Cardiac muscle cell (in vitro differentiated cells and primary cell): ENCODE measurements at regions not wholly inside any gene's neighbourhood (a gene's known extent, or its start where the extent isn't known, plus 50 kb on each side); places are given as distances from the start of the nearest gene placed in this dataset.
"Not testable (repeated sequence)": the region's sequence is repeated elsewhere in the genome, so short reads cannot be mapped to it uniquely, and the experiment has no call there.

Experiments used
- DNase-seq, 2 donors: peaks; one replicate each; pipeline versions ENCODE4 v3.0.0 to v3.0.0-alpha.2; 2010 to 2017; ENCODE audit warnings: low read depth in 1 of 2, low spot score in 1 of 2
- H3K27ac ChIP-seq: fragments of 200-600 bp; sonication (generic); 2 replicates; pipeline ENCODE4 v1.5.1; 2016
- H3K27me3 ChIP-seq: fragments of 200-600 bp; sonication (generic); 2 replicates; pipeline ENCODE4 v1.6.0; 2016; ENCODE audit warnings: control low read depth
- H3K36me3 ChIP-seq: fragments of 200-600 bp; sonication (generic); 2 replicates; pipeline ENCODE4 v1.5.1; 2016; ENCODE audit warnings: control low read depth
- H3K4me1 ChIP-seq: fragments of 200-600 bp; sonication (generic); 2 replicates; pipeline ENCODE4 v1.8.1; 2017; ENCODE audit warnings: low read depth, mild to moderate bottlenecking, mixed run types
- H3K4me3 ChIP-seq: fragments of 200-600 bp; sonication (generic); 2 replicates; pipeline ENCODE4 v1.5.1; 2016; ENCODE audit warnings: mild to moderate bottlenecking
- H3K9me3 ChIP-seq: fragments of 200-600 bp; sonication (generic); 2 replicates; pipeline ENCODE4 v1.5.1; 2017; ENCODE audit warnings: low read depth, mild to moderate bottlenecking, control low read depth
- TF ChIP-seq, protein P1 (sequence below): IDR thresholded peaks from 2 replicates; pipeline ENCODE4 v1.5.1; 2012; ENCODE audit warnings: low read depth, mild to moderate bottlenecking, low read length

DNA sequence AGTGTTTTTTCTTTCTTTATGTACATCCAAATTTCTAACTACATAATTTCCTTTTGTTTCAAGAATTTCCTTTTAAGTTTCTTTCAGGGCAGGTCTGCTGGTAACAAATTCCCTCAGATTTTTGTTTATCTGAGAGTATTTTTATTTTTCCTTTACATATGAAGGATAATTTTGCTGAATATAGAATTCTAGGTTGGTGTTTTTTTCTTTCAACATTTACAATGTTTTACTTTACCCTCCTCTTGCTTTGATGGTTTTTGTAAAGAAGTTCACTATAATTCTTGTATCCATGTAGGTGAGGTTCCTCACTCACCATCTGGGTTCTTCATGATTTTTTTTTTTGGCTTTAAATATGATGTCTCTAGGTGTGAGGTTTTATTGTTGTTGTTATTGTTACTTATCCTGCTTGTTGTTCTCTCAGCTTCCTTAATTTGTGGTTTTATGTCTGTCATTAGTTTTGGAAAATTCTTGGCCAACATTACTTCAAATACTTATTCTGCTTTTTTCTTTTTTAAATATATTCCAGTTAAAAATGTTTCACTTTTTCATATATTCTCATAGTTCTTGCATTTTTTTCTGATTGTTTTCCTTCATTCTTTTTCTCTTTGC is 580.1 kb upstream of the CITED2 start:
- DNase-seq, result no peak
- TF ChIP-seq, protein P1, sequence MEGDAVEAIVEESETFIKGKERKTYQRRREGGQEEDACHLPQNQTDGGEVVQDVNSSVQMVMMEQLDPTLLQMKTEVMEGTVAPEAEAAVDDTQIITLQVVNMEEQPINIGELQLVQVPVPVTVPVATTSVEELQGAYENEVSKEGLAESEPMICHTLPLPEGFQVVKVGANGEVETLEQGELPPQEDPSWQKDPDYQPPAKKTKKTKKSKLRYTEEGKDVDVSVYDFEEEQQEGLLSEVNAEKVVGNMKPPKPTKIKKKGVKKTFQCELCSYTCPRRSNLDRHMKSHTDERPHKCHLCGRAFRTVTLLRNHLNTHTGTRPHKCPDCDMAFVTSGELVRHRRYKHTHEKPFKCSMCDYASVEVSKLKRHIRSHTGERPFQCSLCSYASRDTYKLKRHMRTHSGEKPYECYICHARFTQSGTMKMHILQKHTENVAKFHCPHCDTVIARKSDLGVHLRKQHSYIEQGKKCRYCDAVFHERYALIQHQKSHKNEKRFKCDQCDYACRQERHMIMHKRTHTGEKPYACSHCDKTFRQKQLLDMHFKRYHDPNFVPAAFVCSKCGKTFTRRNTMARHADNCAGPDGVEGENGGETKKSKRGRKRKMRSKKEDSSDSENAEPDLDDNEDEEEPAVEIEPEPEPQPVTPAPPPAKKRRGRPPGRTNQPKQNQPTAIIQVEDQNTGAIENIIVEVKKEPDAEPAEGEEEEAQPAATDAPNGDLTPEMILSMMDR, result no peak
- Histone ChIP-seq H3K9me3 (no peaks in the 10 kb centered on the region), H3K27ac (no peak overlapping the region), H3K27me3 (no peaks in the 10 kb centered on the region), H3K36me3 (no peaks in the 10 kb centered on the region), H3K4me1 (no peaks in the 10 kb centered on the region), H3K4me3 (no peak overlapping the region)

DNA sequence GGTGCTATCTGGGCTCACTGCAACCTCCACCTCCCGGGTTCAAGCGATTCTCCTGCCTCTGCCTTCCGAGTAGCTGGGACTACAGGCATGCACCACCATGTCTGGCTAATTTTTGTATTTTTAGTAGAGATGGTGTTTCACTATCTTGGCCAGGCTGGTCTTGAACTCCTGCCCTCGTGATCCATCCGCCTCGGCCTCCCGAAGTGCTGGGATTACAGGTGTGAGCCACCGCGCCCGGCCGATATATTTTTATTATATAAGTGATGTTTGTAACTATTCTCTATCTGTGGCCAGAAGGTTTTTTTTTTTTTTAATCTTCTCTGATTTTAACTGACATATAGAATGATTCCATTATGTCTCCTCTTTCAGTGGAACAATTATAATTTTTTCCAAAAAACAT is 579.3 kb upstream of the CITED2 start:
- H3K4me3 ChIP-seq, H3K4me1 ChIP-seq, H3K9me3 ChIP-seq, H3K27me3 ChIP-seq, DNase-seq, H3K27ac ChIP-seq, H3K36me3 ChIP-seq: not testable (repeated sequence)

- Histone ChIP-seq H3K4me1 (no peaks in the 10 kb centered on the region), H3K36me3 (no peaks in the 10 kb centered on the region), H3K27me3 (no peaks in the 10 kb centered on the region), H3K9me3 (no peaks in the 10 kb centered on the region), H3K27ac (no peak overlapping the region), H3K4me3 (no peak overlapping the region)
- TF ChIP-seq, protein P1, result no peak
- no peak for DNase-seq
Measured at GRCh38 chr6:139951172-139951571, 576.7 kb upstream of the CITED2 start.

DNA sequence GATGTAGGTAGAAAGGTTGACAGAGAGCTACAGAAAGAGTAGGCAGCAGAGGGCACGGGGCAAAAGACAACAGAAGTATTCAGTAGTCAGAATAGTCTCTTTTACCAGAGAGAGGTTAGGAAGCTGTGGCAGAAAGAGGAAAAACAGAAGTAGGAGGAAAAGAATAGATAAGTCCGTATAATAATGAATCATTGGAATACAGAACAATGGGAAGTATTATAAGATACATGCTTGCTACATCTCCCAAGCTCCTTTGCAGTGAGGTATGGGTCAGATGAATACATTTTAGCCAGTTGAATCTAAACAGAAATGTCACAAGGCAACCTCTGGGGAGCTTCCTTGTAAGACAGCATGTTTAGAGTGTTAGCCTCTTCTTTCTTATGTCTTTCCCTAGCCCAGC is 570.5 kb upstream of the CITED2 start:
- Histone ChIP-seq H3K27ac (no peak overlapping the region), H3K4me1 (peaks cover 9% of the 10 kb centered on the region), H3K36me3 (no peaks in the 10 kb centered on the region), H3K27me3 (no peaks in the 10 kb centered on the region), H3K4me3 (no peak overlapping the region), H3K9me3 (no peaks in the 10 kb centered on the region)
- peak in 1 of 2 donors; percentile 38 for DNase-seq
- TF ChIP-seq, protein P1, result no peak

GRCh38 chr6:139944131-139944530 is 569.7 kb upstream of the CITED2 start:
- no peaks in the 10 kb centered on the region for H3K27me3 ChIP-seq
- H3K4me1 ChIP-seq, result peaks cover 9% of the 10 kb centered on the region
- no peak for DNase-seq
- H3K4me3 ChIP-seq, result no peak overlapping the region
- no peak overlapping the region for H3K27ac ChIP-seq
- no peaks in the 10 kb centered on the region for H3K9me3 ChIP-seq
- H3K36me3 ChIP-seq, result no peaks in the 10 kb centered on the region
- TF ChIP-seq, protein P1, result no peak

DNA sequence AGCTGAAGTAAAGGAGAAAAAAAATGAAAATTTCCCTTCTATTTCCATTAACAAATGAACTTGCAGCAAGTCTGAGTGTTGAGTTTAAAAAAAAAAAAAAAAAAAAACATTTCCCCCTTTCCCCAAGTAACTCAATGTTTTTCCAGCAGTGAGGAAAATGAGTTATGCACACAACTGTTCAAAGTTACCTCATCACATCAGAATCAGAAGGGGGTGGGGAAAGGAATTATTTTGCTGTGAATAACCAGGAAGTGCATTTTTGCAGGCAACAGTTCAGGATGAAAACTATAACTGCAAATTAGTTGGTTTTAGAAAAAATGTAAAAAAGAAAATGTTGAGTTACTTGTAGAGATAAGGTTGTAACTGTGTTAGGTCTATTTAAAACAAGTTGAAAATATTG is 568.9 kb upstream of the CITED2 start:
- no peaks in the 10 kb centered on the region for H3K36me3 ChIP-seq
- no peak overlapping the region for H3K4me3 ChIP-seq
- H3K9me3 ChIP-seq, result no peaks in the 10 kb centered on the region
- peaks cover 9% of the 10 kb centered on the region for H3K4me1 ChIP-seq
- TF ChIP-seq, protein P1, result no peak
- no peaks in the 10 kb centered on the region for H3K27me3 ChIP-seq
- no peak overlapping the region for H3K27ac ChIP-seq
- peak in 1 of 2 donors; percentile 90 for DNase-seq
